ENCODE measurements at regions not wholly inside any gene's neighbourhood (a gene's known extent, or its start where the extent isn't known, plus 50 kb on each side); places are given as distances from the start of the nearest gene placed in this dataset.

DNA sequence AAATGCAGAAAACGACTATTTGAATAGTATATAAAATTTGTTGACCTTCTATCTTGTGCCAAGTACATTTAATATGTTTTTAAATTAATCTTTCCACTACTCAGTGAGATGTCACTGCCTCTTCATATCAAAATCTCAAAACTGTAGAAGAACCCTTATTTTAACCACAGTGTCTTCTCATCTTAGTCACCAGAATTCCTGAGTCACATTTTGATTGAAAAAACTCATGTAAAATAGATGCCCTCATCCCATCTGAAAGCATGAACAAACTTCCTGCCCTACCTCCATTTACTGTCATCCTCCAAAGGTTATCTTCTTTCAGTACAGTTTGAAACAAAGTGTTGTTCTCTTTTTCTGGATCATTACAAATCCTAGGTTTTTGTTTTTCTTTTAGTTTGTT is 1215.4 kb downstream of the PCDH9 start:
- peaks cover 28% of the 10 kb centered on the region for H3K9me3 ChIP-seq (ENCODE audit: low read length)
- no peaks in the 10 kb centered on the region for H4K20me1 ChIP-seq (ENCODE audit: insufficient read depth, low read length)
- intact Hi-C loops (cut with micrococcal nuclease; ENCODE audit: unreplicated experiment) = no loop called here
- no peaks in the 10 kb centered on the region for H3K79me2 ChIP-seq (ENCODE audit: insufficient read depth, low read length)
- POLR2A ChIA-PET = no interaction called here
- no peak overlapping the region for H3K4me2 ChIP-seq (ENCODE audit: low read depth, low read length)
- no TSS peak for BruUV-seq (replicated peaks)
- no peaks in the 10 kb centered on the region for H3K36me3 ChIP-seq (replicated peaks in 1 of 2; ENCODE audit: control insufficient read depth in 1 of 2, insufficient read depth in 2 of 2, low read length in 2 of 2)
- H3K4me3 ChIP-seq (replicated peaks in 1 of 3; ENCODE audit: insufficient read depth in 1 of 3, low read depth in 2 of 3, low read length in 3 of 3) = no peak overlapping the region
- no peak overlapping the region for H3K27ac ChIP-seq (ENCODE audit: extremely low read length, insufficient read depth, low read length)
- ATAC-seq (no peak), FAIRE-seq (no peak), DNase-seq (ENCODE audit: low spot score) (no peak)
- 0% methylated on average over 1 of the region's 1 CpG for WGBS (ENCODE audit: low lambda C conversion rate)
- in situ Hi-C loops (cut with HindIII; ENCODE audit: extremely low pct_ligation_motif_present, low pct_unique_long_range_greater_than_20kb) = no loop called here
- no peaks in the 10 kb centered on the region for H3K4me1 ChIP-seq (ENCODE audit: insufficient read depth, low read length)
- no peak overlapping the region for H3K9ac ChIP-seq (ENCODE audit: insufficient read depth, low read depth, low read length)
- H3K27me3 ChIP-seq (ENCODE audit: control insufficient read depth in 1 of 2, insufficient read depth in 2 of 2, low read length in 2 of 2) = no peaks in the 10 kb centered on the region
- CTCF ChIA-PET (ENCODE audit: low intra/inter-chr PET ratio, low total read pairs) = no interaction called here
- no peak overlapping the region for H2AFZ ChIP-seq (ENCODE audit: low read length)
- TF ChIP-seq REL (CRISPR knock-in tag; conservative IDR thresholded peaks at IDR 0.05) = no peak
- TF ChIP-seq ZNF83 (CRISPR knock-in tag; IDR thresholded peaks at IDR 0.05; ENCODE audit: borderline replicate concordance) = no peak
- no peak for TF ChIP-seq SIN3B (IDR thresholded peaks at IDR 0.05; ENCODE audit: low read length)
- TF ChIP-seq KDM1A (CRISPR knock-in tag; IDR thresholded peaks at IDR 0.05) = no peak
- TF ChIP-seq HNRNPL (IDR thresholded peaks at IDR 0.05; ENCODE audit: low read depth, low read length) = no peak
- TF ChIP-seq REPIN1 (CRISPR knock-in tag; IDR thresholded peaks at IDR 0.05; ENCODE audit: borderline replicate concordance, low read depth) = no peak
- no peak for TF ChIP-seq SNAI1 (CRISPR knock-in tag; IDR thresholded peaks at IDR 0.05; ENCODE audit: borderline replicate concordance)
- TF ChIP-seq ZNF883 (CRISPR knock-in tag; IDR thresholded peaks at IDR 0.05; ENCODE audit: not compliant biosample characterization) = no peak
- TF ChIP-seq HCFC1 (IDR thresholded peaks at IDR 0.05; ENCODE audit: low read depth, low read length) = no peak
- TF ChIP-seq, protein P1, sequence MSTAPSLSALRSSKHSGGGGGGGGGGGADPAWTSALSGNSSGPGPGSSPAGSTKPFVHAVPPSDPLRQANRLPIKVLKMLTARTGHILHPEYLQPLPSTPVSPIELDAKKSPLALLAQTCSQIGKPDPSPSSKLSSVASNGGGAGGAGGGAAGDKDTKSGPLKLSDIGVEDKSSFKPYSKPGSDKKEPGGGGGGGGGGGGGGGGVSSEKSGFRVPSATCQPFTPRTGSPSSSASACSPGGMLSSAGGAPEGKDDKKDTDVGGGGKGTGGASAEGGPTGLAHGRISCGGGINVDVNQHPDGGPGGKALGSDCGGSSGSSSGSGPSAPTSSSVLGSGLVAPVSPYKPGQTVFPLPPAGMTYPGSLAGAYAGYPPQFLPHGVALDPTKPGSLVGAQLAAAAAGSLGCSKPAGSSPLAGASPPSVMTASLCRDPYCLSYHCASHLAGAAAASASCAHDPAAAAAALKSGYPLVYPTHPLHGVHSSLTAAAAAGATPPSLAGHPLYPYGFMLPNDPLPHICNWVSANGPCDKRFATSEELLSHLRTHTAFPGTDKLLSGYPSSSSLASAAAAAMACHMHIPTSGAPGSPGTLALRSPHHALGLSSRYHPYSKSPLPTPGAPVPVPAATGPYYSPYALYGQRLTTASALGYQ (CRISPR knock-in tag; IDR thresholded peaks at IDR 0.05) = no peak
- TF ChIP-seq MXD1 (CRISPR knock-in tag; IDR thresholded peaks at IDR 0.05) = no peak
- TF ChIP-seq ZNF20 (CRISPR knock-in tag; IDR thresholded peaks at IDR 0.05) = no peak
- no peak for TF ChIP-seq SMAD1 (CRISPR knock-in tag; IDR thresholded peaks at IDR 0.05; ENCODE audit: borderline replicate concordance, low read depth)
- TF ChIP-seq SMARCC2 (IDR thresholded peaks at IDR 0.05) = no peak
- no peak for TF ChIP-seq KAT2B (IDR thresholded peaks at IDR 0.05; ENCODE audit: borderline replicate concordance, low read depth, low read length)
- TF ChIP-seq, protein P2, sequence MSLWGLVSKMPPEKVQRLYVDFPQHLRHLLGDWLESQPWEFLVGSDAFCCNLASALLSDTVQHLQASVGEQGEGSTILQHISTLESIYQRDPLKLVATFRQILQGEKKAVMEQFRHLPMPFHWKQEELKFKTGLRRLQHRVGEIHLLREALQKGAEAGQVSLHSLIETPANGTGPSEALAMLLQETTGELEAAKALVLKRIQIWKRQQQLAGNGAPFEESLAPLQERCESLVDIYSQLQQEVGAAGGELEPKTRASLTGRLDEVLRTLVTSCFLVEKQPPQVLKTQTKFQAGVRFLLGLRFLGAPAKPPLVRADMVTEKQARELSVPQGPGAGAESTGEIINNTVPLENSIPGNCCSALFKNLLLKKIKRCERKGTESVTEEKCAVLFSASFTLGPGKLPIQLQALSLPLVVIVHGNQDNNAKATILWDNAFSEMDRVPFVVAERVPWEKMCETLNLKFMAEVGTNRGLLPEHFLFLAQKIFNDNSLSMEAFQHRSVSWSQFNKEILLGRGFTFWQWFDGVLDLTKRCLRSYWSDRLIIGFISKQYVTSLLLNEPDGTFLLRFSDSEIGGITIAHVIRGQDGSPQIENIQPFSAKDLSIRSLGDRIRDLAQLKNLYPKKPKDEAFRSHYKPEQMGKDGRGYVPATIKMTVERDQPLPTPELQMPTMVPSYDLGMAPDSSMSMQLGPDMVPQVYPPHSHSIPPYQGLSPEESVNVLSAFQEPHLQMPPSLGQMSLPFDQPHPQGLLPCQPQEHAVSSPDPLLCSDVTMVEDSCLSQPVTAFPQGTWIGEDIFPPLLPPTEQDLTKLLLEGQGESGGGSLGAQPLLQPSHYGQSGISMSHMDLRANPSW (CRISPR knock-in tag; IDR thresholded peaks at IDR 0.05; ENCODE audit: borderline replicate concordance) = no peak
- no peak for TF ChIP-seq POLR2G (IDR thresholded peaks at IDR 0.05; ENCODE audit: low read depth, low read length)
